ENCODE measurements at regions not wholly inside any gene's neighbourhood (a gene's known extent, or its start where the extent isn't known, plus 50 kb on each side); places are given as distances from the start of the nearest gene placed in this dataset.

- H3K4me3 ChIP-seq (ENCODE audit: control insufficient read depth, low read depth, low read length), result no peak overlapping the region
- peak; percentile 68 for DNase-seq (ENCODE audit: low read depth)
- TF ChIP-seq, protein P1, sequence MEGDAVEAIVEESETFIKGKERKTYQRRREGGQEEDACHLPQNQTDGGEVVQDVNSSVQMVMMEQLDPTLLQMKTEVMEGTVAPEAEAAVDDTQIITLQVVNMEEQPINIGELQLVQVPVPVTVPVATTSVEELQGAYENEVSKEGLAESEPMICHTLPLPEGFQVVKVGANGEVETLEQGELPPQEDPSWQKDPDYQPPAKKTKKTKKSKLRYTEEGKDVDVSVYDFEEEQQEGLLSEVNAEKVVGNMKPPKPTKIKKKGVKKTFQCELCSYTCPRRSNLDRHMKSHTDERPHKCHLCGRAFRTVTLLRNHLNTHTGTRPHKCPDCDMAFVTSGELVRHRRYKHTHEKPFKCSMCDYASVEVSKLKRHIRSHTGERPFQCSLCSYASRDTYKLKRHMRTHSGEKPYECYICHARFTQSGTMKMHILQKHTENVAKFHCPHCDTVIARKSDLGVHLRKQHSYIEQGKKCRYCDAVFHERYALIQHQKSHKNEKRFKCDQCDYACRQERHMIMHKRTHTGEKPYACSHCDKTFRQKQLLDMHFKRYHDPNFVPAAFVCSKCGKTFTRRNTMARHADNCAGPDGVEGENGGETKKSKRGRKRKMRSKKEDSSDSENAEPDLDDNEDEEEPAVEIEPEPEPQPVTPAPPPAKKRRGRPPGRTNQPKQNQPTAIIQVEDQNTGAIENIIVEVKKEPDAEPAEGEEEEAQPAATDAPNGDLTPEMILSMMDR (conservative IDR thresholded peaks at IDR 0.05; ENCODE audit: control insufficient read depth, insufficient read depth, low read depth, low read length), result peak; percentile 73
Measured at GRCh38 chr16:87076950-87077749, 240.0 kb downstream of the C16orf95 start.

- no peak for DNase-seq (ENCODE audit: low read depth)
- H3K4me3 ChIP-seq (ENCODE audit: control insufficient read depth, low read depth, low read length), result no peak overlapping the region
- TF ChIP-seq, protein P1 (conservative IDR thresholded peaks at IDR 0.05; ENCODE audit: control insufficient read depth, insufficient read depth, low read depth, low read length), result no peak
Measured at GRCh38 chr16:87077750-87078127, 239.5 kb downstream of the C16orf95 start.

DNA sequence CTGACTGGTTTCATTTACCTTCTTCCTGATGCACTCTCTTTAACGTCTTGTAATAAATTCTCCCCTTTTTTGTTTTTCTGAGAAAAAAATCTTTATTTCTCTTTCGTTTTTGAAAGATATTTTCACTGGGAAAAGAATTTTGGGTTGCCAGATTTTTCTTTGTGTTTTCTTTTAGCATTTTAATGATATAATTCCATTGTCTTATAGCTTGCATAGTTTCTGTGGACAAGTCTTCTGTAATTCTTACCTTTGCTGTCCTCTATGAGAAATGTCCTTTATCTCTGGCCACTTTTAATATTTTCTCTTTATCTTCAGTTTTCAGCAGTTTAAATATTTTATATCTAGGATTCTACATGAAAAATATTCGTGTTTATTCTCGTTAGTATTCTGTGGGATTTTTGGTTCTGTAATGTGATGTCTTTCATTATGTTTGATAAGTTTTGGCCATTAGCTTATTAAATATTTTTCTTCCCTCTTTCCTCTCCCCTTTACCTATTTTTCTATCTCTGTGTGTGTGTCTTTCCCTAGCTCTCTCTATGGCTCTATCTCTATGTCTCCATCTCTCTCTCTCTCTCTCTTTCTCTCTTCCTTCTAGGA is 236.5 kb downstream of the C16orf95 start:
- H3K4me3 ChIP-seq (ENCODE audit: control insufficient read depth, low read depth, low read length), result no peak overlapping the region
- no peak for DNase-seq (ENCODE audit: low read depth)
- TF ChIP-seq, protein P1 (conservative IDR thresholded peaks at IDR 0.05; ENCODE audit: control insufficient read depth, insufficient read depth, low read depth, low read length), result no peak

GRCh38 chr16:87085441-87085840 is 231.8 kb downstream of the C16orf95 start:
- TF ChIP-seq, protein P1 (conservative IDR thresholded peaks at IDR 0.05; ENCODE audit: control insufficient read depth, insufficient read depth, low read depth, low read length), result no peak
- DNase-seq (ENCODE audit: low read depth), result no peak
- H3K4me3 ChIP-seq (ENCODE audit: control insufficient read depth, low read depth, low read length), result no peak overlapping the region

- H3K4me3 ChIP-seq (ENCODE audit: control insufficient read depth, low read depth, low read length), result no peak overlapping the region
- peak; percentile 67 for DNase-seq (ENCODE audit: low read depth)
- TF ChIP-seq, protein P1 (conservative IDR thresholded peaks at IDR 0.05; ENCODE audit: control insufficient read depth, insufficient read depth, low read depth, low read length), result no peak
Measured at GRCh38 chr16:87086156-87086555, 231.0 kb downstream of the C16orf95 start.

GRCh38 chr16:87086575-87086974 is 230.6 kb downstream of the C16orf95 start:
- no peak overlapping the region for H3K4me3 ChIP-seq (ENCODE audit: control insufficient read depth, low read depth, low read length)
- DNase-seq (ENCODE audit: low read depth), result peak; percentile 43
- TF ChIP-seq, protein P1 (conservative IDR thresholded peaks at IDR 0.05; ENCODE audit: control insufficient read depth, insufficient read depth, low read depth, low read length), result no peak

All from fibroblast of mammary gland (primary cell).